GM19438 (cell line): ENCODE measurements at regions not wholly inside any gene's neighbourhood (a gene's known extent, or its start where the extent isn't known, plus 50 kb on each side); places are given as distances from the start of the nearest gene placed in this dataset.
"Not testable (repeated sequence)": the region's sequence is repeated elsewhere in the genome, so short reads cannot be mapped to it uniquely, and the experiment has no call there.

ENCODE experiments used
- ATAC-seq: cut with Tn5 transposase; IDR thresholded peaks from one replicate; pipeline ENCODE4 v1.9.1; 2021; ENCODE audit warnings: low read depth; ENCODE audit not compliant: unreplicated experiment

DNA sequence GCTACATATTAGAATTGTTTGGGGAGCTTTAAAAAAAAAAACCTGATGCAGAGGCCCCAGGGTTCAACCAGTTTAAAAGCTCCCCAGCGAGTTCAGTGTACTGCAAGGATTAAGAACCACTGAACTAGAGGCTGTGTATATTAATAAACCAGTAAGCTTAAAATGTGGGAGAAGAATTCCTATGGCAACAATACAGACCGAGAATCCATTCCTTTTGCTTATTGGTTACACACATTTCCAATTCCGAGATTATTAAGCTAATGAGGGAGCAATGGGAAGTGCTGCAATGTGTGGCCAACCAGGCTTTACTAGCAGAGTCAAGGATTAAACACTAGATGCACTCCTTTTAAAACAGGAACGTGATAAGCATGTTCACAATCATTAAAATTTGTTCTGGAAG, 204.4 kb downstream of the TDRD15 start:
- no peak for ATAC-seq

DNA sequence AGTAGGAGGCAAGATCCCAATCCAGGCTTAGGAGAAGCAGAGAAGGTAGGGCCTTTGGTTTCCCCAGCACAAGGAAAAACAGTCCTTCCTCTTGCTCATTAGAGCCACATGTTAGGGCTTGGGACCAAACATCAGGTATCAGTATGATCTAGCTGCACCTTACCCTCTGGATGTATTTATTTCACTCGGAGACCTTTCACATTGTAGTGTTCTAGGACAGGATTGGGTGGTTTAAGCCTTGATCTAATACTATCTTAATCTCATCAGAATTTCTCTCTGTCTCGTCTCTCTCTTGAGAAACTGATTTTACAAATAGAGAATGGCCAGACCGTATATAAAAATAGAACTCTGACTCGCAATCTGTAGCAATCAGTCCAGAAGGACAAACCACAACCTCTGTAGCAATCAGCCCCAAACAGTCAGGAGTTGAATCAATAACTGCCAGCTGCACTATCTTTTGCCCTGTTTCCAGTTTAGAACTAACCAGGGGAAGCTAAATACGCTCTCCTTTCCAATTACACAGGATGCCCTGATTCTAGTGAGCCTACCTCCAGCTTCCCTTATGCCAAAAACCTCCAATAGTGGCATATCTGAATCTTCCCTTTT, 207.1 kb downstream of the TDRD15 start:
- ATAC-seq: no peak

DNA sequence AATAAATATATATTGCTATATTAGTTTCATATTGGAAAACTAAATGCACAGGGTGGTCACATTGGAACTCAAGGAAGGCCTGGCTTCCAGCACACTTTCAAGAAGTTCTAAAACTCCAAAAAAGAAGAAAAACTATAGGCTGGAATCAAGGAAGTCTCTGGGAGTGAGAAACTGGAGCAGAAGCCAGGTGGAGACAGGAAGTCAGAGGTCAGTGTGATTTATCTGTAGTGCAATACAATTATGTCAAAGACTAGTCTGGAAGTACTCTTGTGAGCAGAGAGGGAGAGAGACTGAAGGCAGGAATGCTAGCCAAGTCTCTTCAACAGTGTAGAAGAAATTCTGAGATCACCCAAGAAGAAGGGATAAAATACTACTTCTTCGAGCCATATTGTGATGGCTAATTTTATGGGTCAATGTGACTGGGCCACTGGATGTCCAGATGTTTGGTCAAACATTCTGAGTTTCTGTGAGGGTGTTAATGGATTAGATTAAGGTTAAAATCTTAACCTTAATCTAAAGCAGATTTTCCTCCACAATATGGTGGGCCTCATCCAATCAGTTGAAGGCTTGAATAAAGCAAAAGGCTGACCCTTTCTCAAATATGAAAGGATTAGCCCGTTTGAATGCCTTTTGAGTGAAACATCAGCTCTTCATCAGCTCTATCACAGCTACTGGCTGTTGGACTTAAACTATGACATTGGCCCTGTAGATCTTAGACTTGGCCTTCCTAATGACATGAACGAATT, 208.0 kb downstream of the TDRD15 start:
- no peak for ATAC-seq

DNA sequence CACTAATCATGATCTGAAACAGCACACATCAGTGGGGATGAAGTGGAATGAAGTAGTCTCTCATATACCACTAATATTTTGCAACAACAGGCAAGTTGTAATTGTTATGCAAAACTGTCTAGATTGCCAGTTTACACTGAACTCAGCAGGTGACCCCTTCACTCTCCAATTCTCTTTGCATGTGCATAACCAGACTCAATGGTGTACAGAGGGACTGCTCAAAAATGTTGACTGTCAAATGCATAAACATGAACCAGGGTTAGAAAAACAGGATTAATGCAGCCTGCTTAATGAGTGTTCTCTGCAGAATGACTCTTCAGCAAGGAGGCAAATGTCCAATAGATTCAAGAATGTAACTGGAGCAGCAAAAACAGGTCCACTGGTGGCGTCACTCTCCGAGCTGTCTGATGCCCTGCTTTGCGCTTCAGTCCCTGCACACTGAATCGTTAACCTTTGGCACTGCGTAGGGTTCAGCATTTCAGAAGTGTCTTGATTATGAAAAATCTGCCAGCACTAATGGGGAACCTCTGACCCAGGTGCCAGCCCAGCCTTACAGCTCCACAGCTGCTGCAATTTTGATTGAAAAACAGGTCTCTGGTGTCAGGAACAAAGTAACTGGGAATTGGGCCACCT, 209.3 kb downstream of the TDRD15 start:
- no peak for ATAC-seq

DNA sequence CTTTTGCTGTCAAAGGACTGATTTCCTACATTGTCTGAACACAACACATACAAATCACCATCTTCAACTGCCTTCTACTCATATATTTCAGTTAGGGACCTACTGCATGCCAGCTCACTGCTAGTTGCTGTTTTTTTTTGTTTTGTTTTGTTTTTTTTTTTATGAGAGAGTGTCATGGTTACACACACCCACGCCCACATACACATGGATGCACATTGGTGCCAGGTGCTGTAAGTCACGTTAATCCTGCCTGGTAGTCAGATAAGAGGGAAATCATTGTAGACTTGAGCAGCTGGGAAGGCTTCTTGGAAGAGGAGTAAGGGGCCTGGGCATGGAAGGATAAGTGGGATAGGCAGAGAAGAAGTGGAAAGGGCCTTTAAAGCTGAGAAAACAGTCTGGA, 209.9 kb downstream of the TDRD15 start:
- ATAC-seq: no peak

DNA sequence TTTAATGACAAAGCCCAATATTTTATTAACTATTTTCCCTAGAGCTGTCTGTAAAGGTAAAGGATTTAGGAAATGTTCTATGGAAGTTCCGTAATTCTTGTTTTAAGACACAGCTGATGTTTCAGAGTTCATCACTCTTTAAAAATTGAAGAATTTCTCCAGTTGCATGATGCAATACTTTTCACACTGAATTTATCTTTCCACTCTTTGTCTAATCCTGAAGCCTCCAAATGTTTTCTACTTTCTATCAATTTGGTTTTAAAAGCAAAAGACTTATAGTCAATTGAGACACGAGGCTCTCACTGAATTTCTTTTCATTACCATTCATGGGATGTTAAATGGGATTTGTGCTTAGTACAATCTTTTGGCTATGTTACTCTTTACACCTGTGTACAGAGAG, 223.2 kb downstream of the TDRD15 start:
- no peak for ATAC-seq

DNA sequence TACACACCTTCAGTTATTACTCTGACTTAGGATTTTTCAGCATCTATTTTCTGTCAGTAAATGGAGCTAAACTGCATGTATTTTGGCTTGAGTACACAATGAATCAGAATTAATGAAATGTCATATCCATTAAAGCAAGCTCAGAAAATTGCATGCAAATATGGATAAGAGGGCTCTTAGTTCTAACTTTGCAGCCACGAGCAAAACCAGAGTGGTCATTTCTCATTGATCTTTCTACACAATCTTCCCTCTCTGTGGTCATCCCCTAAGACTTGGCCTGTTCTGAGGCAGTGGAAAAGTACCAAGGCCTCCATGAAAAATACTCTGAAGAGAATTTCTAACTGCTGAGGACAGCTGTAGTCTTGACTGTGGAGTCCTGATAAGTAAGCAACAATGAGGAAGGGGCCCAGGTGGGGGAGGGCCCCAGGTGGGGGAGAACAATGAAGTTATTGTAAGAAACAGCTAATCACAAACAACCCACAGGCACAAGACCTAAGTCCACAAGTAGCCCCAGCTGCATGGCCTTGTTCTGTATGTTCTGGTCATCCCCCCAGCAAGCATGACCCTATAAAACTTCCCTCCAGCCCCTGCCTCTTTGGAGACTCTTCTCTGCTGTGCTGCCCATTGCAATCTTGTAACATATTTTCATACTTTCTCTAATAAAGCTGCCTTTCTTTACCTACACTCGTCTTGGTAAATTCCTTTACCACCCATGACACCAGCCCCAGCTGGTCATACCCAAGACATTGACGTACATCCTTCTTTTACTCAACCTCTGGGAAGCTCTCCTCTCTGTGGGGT, 230.3 kb downstream of the TDRD15 start:
- ATAC-seq: no peak

DNA sequence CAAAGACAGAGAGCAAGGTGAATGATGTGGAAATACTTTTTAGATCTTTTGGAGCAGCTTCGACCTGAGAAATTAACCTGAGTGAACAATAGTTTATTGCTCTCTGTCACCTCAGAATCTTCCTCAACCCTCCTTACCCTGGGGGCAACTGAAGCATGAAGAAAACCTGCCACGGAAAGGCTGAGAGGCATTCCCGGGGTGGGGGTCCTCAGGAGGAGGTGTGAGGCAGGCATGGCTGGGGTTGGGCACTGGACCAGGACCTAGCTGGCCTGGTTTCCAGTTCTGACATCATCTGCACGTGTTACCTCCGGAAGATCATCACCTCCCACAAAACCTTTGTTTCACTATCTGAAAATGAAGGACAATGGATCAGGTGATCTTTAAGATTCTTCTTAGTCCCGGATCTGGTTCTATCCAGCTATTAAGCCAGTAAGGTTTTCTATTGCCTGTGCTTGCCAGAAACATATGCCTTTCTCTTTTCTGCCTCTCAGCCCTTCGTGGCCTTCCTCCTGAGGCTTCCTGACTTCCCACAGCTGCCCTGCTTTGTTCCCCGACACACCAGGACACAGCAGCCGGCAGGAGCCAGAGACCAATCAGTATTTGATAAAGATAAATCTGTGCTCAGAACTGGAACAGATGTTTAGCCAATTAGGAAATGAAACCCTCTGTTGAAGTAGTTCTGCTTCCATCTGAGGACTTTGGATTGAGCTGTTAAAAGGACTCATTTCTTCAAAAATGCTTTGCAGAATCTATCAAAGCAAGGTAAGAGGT, 232.5 kb downstream of the TDRD15 start:
- ATAC-seq: no peak

DNA sequence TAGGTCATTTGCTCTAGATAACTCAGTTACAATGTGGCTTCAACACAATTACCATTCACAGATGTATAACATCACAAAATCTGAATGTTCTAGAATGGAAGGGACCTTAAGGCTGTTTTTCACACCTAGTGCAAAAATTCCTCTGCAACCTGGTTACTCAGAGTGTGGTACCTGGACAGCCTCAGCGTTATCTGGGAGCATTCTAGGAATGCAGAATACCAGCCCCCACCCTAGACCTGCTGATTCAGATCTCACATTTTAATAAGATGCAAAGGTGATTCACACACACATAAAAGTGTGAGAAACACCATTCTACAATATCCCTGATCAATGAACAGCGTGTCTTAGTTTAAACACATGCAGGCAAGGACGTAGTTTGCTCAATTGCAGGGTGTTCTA, 233.1 kb downstream of the TDRD15 start:
- no peak for ATAC-seq

DNA sequence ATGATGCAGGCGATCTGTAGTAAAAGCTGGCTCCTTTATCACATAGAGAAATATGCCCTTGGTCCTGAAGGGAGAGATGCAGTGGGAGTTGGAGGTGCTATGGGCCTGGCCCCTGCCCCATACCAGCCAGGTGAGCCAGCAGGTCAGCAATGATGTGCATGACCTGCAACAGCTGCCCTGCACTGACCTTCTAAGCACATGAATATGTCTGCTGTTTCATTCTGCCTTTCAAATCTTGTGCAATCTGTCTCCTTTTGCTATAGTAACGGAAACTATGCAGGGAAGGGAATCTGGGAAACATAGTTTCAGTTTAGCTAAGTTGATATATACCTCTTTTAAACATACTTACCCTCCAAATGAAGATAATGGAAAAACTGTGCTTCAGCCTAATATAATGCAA, 235.2 kb downstream of the TDRD15 start:
- no peak for ATAC-seq

DNA sequence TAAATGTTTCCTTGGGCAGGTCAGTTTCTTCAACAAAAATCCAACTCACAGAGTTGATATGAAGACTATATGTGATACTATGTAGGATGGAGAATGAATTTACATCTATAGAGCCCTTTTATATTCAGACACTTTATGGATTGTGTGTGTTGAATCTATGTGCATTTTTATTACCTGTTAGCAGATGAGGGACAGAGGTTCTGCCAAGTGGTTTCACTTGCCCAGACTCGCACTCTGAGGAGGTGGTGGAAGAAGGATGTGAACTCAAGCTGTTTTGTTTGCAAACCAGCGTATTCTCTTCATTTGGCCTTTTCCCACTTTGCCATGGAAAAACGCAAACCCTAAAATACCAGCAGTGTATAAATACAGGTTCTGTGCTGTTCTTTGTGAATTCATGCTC, 237.6 kb downstream of the TDRD15 start:
- ATAC-seq: no peak

DNA sequence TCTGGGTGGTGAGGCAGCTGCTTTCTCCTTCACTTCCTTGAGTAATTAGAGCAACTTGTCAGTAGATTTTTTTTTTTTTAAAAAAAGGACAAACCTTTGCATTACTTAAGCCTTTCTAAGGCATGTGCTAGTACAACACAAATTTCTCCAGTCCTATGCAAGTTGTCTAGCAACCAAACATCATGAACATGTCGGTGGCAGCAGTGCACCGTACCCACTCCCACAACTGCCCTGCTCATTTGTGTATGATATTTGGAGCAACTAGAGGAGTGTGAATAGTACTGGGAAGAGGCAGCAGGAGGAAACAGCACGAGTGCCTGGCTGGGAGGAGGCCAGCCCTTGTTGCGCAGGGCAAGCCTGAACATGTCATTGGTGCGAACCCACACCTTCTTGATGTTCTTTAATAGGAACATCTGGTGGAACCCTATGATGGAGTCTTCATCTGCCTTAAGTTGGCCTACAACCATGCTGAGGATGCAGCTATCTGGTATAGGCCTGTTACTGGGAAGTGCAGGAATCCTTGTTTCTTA, 238.3 kb downstream of the TDRD15 start:
- no peak for ATAC-seq

DNA sequence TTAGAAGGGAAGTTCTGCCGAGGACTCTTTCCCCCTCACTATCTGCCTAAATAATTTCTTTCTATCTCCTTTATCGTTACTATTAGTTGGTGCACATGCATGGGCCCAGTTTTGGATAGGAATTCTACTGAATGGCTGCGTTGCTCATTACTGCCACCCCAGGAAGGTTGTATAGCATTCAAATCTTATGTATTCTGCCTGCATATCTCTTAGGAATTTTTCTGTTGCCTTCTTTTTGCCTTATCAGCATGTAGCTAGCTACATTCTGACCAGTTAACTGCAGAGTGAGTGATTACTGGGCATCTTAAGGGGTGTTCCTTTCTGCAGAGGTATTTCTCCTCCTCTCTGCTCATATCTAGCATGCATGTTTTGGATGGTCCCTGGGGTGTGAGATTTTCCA, 239.6 kb downstream of the TDRD15 start:
- ATAC-seq: no peak

DNA sequence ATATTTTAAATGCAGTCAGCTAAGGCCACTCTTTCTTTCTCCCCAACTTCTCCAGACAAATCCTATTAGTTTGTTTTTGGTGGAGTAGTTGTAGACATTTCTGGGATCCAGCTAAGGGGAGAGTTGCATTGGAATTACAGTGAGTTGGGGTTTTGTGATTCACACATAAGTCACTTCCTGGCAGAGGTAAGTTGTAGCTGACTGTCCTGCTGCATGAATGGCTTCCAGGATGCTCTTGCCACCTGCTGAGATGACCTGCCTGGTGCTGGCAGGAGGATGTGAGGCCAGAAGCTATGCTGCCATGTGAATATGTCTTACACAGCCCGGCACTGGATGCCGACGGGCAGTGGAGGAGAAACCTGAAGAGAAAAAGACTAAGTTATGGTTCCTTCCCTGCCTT, 243.7 kb downstream of the TDRD15 start:
- ATAC-seq: no peak

DNA sequence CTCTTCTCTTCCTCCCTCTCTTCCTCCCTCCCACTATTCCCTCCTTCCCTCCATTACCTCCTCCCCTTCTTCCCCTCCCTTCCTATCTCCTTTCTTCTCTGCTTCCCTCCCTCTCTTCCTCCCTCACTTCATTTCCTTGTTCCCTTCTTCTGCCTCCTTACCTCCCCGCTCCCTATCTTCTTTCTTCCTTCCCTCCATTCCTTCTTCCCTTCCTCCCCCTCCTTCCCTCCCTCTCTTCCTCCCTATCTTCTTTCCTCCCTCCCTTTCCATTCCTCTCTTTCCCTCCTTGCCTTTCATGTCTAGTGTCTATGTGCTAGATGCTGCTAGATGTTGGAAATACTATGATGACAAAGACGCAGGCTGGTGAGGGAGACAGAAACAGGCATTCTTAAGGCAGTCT, 246.0 kb downstream of the TDRD15 start:
- ATAC-seq: no peak

DNA sequence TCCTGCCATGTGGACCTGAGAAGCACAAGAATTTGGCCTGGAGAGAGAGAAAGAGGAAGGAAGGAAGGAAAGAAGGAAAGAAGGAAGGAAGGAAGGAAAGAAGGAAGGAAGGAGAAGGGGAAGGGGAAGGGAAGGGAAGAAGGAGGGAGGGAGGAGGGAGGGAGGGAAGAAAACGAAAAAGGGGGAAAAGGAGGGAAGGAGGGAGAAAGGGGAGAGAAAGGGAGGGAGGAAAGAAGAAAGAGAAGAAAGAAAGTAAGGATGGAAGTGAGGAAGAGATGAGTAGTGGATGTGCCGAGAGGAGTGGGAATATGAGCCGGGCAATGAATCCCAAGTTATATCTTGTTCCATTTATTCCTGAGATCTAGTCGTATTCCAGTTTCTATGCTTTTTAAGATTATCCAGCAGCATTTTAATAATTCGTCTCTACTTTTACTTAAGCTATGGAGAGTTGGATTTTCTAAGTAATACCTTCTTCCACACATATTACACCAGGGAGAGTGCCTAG, 247.8 kb downstream of the TDRD15 start:
- ATAC-seq: no peak

DNA sequence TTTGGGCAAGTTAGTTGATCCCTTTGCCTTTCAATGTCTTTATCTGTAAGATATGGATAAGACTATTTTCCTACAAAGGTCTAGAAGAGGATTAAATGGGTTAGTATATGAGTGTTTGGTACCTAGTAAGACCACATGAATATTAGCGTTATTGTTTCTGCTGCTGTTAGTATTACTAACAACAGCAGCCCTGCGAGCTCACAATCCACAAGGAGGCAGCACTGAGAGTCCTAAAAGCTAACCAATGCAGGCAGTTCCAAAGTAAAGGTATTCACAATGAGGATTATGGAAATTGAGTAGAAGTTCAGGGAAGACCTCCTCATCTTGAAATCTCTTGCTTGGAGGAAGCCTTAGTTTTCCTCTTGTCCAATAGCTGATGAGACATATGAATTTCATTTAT, 248.9 kb downstream of the TDRD15 start:
- ATAC-seq: no peak

DNA sequence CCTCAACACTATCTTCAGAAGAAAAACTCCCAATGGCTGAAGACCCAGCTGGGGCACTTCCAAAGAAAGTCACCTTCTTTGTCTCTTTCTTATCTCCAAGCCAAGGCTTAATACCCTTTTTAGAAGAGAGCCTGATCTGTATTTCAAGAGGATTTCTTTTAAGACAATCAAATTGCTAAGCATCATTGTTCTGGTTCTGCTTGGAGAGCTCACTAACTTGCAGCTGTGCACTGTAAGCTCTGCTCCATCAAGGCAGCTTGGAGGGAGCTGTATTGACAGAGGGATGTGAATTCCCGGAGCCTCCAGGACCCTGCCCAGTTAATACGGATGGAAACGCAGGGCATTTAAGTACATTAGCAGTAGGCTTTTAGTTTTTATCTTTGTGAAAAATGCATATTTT, 253.1 kb downstream of the TDRD15 start:
- no peak for ATAC-seq

DNA sequence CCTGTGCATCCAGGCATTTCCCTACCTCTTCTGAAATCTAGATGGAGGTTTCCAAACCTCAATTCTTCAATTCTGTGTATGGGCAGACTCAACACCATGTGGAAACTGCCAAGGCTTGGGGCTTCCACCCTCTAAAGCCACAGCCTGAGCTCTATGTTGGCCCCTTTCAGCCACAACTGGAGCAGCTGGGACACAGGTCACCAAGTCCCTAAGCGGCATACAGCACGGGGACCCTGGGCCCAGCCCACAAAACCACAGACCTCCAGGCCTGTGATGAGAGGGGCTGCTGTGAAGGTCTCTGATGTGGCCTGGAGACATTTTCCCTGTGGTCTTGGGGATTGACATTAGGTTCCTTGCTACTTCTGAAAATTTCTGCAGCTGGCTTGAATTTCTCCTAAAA, 255.4 kb downstream of the TDRD15 start:
- ATAC-seq: no peak

DNA sequence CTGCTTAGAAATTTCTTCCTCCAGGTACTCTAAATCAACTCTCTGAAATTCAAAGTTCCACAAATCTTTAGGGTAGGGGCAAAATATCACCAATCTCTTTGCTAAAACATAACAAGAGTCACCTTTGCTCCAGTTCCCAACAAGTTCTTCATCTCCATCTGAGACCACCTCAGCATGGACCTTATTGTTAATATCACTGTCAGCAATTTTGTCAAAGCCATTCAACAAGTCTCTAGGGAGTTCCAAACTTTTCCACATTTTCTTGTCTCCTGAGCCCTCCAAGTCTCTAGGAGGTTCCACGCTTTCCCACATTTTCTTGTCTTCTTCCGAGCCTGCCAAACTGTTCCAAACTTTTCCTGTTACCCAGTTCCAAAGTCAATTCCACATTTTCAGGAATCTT, 255.9 kb downstream of the TDRD15 start:
- ATAC-seq: not testable (repeated sequence)
